Natural killer cell (primary cell): ENCODE measurements at regions not wholly inside any gene's neighbourhood (a gene's known extent, or its start where the extent isn't known, plus 50 kb on each side); places are given as distances from the start of the nearest gene placed in this dataset.

Source experiments
- ATAC-seq, 3 donors: fragments of 150-1000 bp in 2 of 3; fragments of 200-7000 bp in 1 of 3; cut with Tn5 transposase; 1 replicate in 1 of 3; 2 replicates in 2 of 3; pipeline ENCODE4 v1.10.0; 2021; ENCODE audit warnings: mild to moderate bottlenecking in 2 of 3, moderate library complexity in 2 of 3
- DNase-seq, 2 donors: peaks; one replicate each; pipeline versions ENCODE4 v3.0.0 to v3.0.0-alpha.2; 2013 to 2021; ENCODE audit warnings: mixed read lengths in 1 of 2
- H3K27ac ChIP-seq: one replicate; pipeline ENCODE4 v1.5.1; 2013; ENCODE audit warnings: mild to moderate bottlenecking, low read length
- H3K27me3 ChIP-seq: one replicate; pipeline ENCODE4 v1.6.1; 2013; ENCODE audit warnings: low read length; ENCODE audit not compliant: control insufficient read depth, insufficient read depth
- H3K36me3 ChIP-seq: one replicate; pipeline ENCODE4 v1.6.1; 2013; ENCODE audit warnings: low read length; ENCODE audit not compliant: control insufficient read depth, insufficient read depth
- H3K4me1 ChIP-seq: one replicate; pipeline ENCODE4 v1.6.1; 2013; ENCODE audit warnings: low read length; ENCODE audit not compliant: control insufficient read depth, insufficient read depth
- H3K4me3 ChIP-seq: one replicate; pipeline ENCODE4 v1.5.1; 2013; ENCODE audit warnings: low read length
- H3K9me3 ChIP-seq: one replicate; pipeline ENCODE4 v1.6.1; 2013; ENCODE audit warnings: low read length; ENCODE audit not compliant: control insufficient read depth, insufficient read depth
- H3K27ac Mint-ChIP-seq, 2 donors: one replicate each; pipeline ENCODE4 v1.8.0; 2022; ENCODE audit warnings: mild to moderate bottlenecking in 2 of 2, mixed read lengths in 2 of 2, moderate library complexity in 1 of 2
- H3K27me3 Mint-ChIP-seq, 2 donors: one replicate each; pipeline ENCODE4 v1.8.0; 2022; ENCODE audit warnings: low read depth in 2 of 2, mixed read lengths in 2 of 2
- H3K36me3 Mint-ChIP-seq: one replicate; pipeline ENCODE4 v1.8.0; 2022; ENCODE audit warnings: mixed read lengths
- H3K4me1 Mint-ChIP-seq, 2 donors: one replicate each; pipeline ENCODE4 v1.8.0; 2022; ENCODE audit warnings: mixed read lengths in 2 of 2
- H3K4me3 Mint-ChIP-seq: one replicate; pipeline ENCODE4 v1.8.0; 2022; ENCODE audit warnings: mild to moderate bottlenecking, moderate library complexity, mixed read lengths
- H3K9me3 Mint-ChIP-seq, 2 donors: one replicate each; pipeline ENCODE4 v1.8.0; 2022; ENCODE audit warnings: mixed read lengths in 2 of 2
- WGBS: methylation state at CpG from one replicate; pipeline ENCODE4 v1.1.7; 2013; ENCODE audit warnings: missing lambda C conversion rate; ENCODE audit not compliant: insufficient coverage; 5-methylcytosine and 5-hydroxymethylcytosine counted together
- intact Hi-C: fragments of 100-400 bp; cut with micrococcal nuclease; formaldehyde crosslinking; loops from one replicate; pipeline ENCODE4 v1.14.2; 2022
- TF ChIP-seq, protein P1 (sequence below): fragments of 200-600 bp; IDR thresholded peaks from one replicate; pipeline ENCODE4 v1.8.0; 2022; ENCODE audit warnings: antibody characterized with exemption

DNA sequence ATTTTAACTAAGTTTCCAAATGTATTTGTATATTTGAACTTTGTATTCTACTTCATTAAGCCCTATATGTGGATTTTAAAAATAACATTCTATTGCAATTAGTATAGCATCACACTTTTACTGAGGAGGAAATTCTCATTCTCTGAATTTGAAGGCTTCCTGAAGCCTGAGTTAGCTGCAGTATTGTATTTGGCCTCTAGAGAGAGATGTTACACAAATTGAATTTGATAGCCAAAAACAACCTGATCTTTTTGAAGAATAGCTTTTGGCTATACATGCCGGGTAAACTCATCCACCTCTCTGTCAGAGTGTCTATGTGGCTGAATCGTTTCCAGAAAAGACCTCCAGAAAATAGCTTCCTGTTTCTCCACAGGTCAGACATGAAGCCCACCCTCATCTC is 316.5 kb upstream of the OR4E1 start:
- Histone ChIP-seq H3K4me1 (no peaks in the 10 kb centered on the region), H3K9me3 (no peaks in the 10 kb centered on the region), H3K4me3 (no peak overlapping the region), H3K27me3 (peaks cover 2% of the 10 kb centered on the region), H3K27ac (no peak overlapping the region), H3K36me3 (no peaks in the 10 kb centered on the region)
- DNase-seq (peak in 1 of 2 donors; percentile 56), ATAC-seq (peak in 2 of 3 donors; percentile 32 to 50)
- intact Hi-C loops: no loop called here
- H3K27ac Mint-ChIP-seq: no peak overlapping the region
- H3K9me3 Mint-ChIP-seq: no peaks in the 10 kb centered on the region
- H3K4me3 Mint-ChIP-seq: no peak overlapping the region
- H3K4me1 Mint-ChIP-seq: no peaks in the 10 kb centered on the region
- no peaks in the 10 kb centered on the region for H3K36me3 Mint-ChIP-seq
- TF ChIP-seq, protein P1, sequence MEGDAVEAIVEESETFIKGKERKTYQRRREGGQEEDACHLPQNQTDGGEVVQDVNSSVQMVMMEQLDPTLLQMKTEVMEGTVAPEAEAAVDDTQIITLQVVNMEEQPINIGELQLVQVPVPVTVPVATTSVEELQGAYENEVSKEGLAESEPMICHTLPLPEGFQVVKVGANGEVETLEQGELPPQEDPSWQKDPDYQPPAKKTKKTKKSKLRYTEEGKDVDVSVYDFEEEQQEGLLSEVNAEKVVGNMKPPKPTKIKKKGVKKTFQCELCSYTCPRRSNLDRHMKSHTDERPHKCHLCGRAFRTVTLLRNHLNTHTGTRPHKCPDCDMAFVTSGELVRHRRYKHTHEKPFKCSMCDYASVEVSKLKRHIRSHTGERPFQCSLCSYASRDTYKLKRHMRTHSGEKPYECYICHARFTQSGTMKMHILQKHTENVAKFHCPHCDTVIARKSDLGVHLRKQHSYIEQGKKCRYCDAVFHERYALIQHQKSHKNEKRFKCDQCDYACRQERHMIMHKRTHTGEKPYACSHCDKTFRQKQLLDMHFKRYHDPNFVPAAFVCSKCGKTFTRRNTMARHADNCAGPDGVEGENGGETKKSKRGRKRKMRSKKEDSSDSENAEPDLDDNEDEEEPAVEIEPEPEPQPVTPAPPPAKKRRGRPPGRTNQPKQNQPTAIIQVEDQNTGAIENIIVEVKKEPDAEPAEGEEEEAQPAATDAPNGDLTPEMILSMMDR: peak; percentile 25
- 39% methylated on average over 2 of the region's 2 CpGs for WGBS
- peaks cover 18 to 20% of the 10 kb centered on the region in 2 donors for H3K27me3 Mint-ChIP-seq

DNA sequence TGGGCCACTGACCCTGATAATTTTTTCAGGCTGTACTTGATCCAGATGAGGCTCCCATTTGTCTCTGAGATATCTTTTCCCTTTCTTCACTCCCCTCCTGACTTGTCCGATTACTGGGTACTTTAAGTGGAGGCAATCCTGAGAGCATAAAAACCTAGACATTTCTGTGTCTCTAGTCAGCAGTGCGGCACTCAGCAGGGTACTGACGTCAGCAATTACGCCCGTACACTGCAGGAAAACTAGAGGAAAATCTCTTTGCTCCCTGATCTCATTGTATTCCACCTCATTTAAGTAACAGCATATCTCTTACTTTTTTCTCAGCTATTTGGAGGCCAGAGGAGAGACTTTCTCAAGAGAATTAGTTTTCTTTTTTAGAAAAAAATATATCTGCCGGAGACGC is 315.5 kb upstream of the OR4E1 start:
- TF ChIP-seq, protein P1: no peak
- Mint-ChIP-seq H3K27ac (no peak overlapping the region), H3K4me1 (no peaks in the 10 kb centered on the region), H3K4me3 (no peak overlapping the region), H3K9me3 (no peaks in the 10 kb centered on the region), H3K27me3 (peaks cover 12 to 15% of the 10 kb centered on the region in 2 donors), H3K36me3 (no peaks in the 10 kb centered on the region)
- Histone ChIP-seq H3K4me1 (no peaks in the 10 kb centered on the region), H3K27ac (no peak overlapping the region), H3K4me3 (no peak overlapping the region), H3K36me3 (no peaks in the 10 kb centered on the region), H3K9me3 (no peaks in the 10 kb centered on the region), H3K27me3 (peaks cover 2% of the 10 kb centered on the region)
- no peak for ATAC-seq
- no peak for DNase-seq
- 95% methylated on average over 7 of the region's 7 CpGs for whole genome bisulfite sequencing
- intact Hi-C loops: no loop called here

DNA sequence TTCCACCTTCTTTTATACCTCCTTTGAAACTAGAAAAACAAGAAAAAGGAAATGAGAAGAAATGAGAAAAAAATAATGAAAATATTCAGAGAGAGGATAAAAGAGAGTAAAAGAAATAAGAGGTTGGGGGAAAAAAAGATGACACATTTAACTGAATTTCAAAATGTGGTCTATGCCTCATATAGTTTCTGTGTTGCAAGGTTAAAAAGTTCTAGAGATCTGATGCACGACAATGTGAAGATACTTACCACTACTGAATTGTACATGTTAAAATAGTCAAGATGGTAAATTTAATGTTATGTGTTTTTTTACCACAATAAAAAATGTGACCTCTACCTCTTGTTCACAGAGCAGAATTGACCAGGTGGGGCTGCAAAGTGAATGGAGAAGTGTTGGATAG is 314.8 kb upstream of the OR4E1 start:
- H3K4me3 ChIP-seq: no peak overlapping the region
- TF ChIP-seq, protein P1: no peak
- H3K4me1 Mint-ChIP-seq: no peaks in the 10 kb centered on the region
- H3K4me3 Mint-ChIP-seq: no peak overlapping the region
- peaks cover 6 to 15% of the 10 kb centered on the region in 2 donors for H3K27me3 Mint-ChIP-seq
- peaks cover 2% of the 10 kb centered on the region for H3K27me3 ChIP-seq
- H3K36me3 ChIP-seq: no peaks in the 10 kb centered on the region
- H3K27ac Mint-ChIP-seq: no peak overlapping the region
- H3K27ac ChIP-seq: no peak overlapping the region
- DNase-seq: no peak
- no peaks in the 10 kb centered on the region for H3K9me3 Mint-ChIP-seq
- no peak for ATAC-seq
- no peaks in the 10 kb centered on the region for H3K36me3 Mint-ChIP-seq
- no CpG with 5 or more reads among the region's 1 CpG for WGBS
- H3K4me1 ChIP-seq: no peaks in the 10 kb centered on the region
- no peaks in the 10 kb centered on the region for H3K9me3 ChIP-seq
- intact Hi-C loops: no loop called here

DNA sequence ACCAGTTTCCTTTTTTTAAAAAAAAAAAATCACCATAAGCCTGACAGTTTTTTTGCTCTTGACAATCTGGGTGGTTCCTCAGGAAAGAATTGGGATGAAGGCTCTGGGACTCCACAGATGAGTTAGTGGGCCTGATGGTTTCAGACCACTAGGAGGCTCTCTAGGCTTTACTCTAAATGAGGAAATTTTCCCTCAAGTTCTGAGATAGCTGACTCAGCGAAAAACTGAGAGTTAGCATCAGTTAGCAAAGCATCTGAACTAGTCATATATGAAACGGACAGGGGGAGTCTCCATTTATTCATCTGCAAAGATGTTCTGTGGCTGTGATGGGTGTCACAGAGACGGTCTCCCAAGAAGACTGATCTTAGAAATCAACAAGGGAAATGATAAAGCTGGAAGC is 314.3 kb upstream of the OR4E1 start:
- Mint-ChIP-seq H3K4me3 (no peak overlapping the region), H3K36me3 (no peaks in the 10 kb centered on the region), H3K27me3 (peaks cover under 1 to 15% of the 10 kb centered on the region in 2 donors), H3K9me3 (no peaks in the 10 kb centered on the region), H3K4me1 (no peaks in the 10 kb centered on the region), H3K27ac (no peak overlapping the region)
- DNase-seq (peak in 1 of 2 donors; percentile 56), ATAC-seq (no peak)
- intact Hi-C loops: no loop called here
- WGBS: 36% methylated on average over 3 of the region's 3 CpGs
- H3K36me3 ChIP-seq: no peaks in the 10 kb centered on the region
- H3K27ac ChIP-seq: no peak overlapping the region
- H3K4me3 ChIP-seq: no peak overlapping the region
- TF ChIP-seq, protein P1: peak; percentile 14
- H3K27me3 ChIP-seq: no peaks in the 10 kb centered on the region
- H3K9me3 ChIP-seq: no peaks in the 10 kb centered on the region
- no peaks in the 10 kb centered on the region for H3K4me1 ChIP-seq
